ENCODE measurements at regions not wholly inside any gene's neighbourhood (a gene's known extent, or its start where the extent isn't known, plus 50 kb on each side); places are given as distances from the start of the nearest gene placed in this dataset.

- DNase-seq = no peak
Observed at GRCh38 chr2:71788186-71788525, 334.8 kb downstream of the DYSF start.

DNA sequence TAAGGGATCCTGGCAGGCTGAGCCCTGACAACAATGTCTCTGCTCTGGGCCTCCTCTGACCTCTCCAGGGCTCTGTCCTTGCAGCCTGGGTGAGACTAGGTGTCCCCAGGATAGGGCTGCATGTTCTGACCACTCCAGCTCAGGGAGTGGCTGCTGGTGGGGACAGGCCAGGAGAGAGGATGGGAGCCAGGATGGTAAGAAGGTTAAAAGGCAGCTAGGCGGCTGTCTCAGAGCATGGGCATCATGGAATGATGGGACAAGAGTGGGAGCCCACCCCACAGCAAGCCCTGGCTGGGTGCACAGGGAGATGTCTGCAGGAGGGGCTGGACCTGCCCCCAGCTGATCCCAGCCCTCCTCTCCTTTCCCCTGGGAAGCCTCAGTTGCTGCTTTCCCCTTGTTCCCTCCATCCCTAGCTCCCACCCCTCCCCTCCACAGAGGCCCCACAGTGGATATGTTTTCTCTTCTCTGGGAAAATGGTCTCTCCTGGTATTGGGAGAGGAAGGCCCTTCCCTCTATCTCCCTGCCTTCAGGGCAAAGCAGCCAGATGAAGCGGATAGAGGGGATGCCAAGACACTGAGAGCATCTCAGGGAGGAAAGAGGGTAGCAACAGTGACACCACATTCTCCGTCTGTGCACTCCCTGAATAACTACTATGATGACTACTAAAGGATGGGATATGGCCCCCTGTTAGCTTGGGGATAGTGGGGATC is 334.3 kb downstream of the DYSF start:
- DNase-seq = no peak

- no peak for DNase-seq
Observed at GRCh38 chr2:71787108-71787415, 333.7 kb downstream of the DYSF start.

GRCh38 chr2:71786291-71787107 is 333.1 kb downstream of the DYSF start:
- no peak for DNase-seq

DNA sequence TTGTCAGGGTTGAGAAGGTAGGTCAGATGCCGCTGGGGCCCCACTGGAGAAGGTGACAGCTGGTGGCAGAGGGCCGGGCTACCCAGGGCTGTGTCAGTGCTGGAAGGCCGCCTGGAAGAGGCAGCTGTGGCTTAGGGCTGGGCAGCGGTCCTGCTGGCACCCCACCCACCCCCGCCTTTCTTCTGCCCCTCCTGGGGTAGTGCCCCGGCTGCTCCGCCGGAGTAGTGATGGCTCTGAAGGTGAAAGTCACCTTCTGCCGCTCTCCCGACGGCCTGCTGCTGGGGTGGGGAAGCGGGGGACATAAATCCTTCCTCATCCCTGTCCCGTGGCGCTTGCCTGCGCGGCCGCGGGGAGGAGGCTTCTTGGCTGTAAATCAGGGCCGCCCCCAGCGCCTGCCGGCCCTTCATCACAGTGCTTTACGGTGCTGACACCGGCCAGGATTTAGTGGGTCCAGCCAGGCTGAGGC is 332.2 kb downstream of the DYSF start:
- no peak for DNase-seq

DNA sequence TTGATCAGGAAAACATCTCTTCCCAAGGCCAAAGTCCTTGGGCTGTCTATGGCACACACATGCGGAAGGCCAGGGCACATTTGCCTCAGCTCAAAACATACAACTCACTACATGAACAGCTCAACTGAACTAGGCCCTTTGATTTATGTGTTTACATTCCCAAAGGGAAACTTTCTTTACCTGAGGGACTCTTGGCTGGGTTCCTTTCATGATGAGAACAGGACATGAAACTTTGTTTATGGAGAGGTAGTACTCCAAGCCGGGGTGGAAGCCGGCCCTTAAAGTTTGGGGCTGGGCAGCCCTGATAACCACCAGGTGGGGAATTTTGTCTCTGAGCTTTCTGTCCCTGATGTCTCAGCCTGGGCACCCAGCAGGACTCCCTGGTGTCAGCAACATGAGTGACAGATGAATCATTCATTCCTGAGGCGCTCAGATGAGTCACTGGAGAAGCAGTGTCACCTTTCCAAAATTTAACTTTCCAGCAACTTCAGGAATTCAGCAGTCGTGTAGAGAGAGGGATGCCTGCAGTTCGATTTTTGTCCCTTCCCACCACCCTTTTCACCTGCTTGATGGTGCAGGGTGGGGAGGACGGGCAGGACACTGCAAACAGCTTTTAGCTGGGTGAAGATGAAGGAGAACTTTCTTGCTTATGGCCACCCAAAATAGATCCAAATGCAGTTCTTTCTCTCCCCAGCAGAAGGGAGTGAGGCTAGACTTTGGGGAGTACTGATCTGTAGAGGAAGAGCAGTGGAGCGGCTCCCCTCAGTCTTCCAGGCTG is 331.6 kb downstream of the DYSF start:
- DNase-seq = no peak

DNA sequence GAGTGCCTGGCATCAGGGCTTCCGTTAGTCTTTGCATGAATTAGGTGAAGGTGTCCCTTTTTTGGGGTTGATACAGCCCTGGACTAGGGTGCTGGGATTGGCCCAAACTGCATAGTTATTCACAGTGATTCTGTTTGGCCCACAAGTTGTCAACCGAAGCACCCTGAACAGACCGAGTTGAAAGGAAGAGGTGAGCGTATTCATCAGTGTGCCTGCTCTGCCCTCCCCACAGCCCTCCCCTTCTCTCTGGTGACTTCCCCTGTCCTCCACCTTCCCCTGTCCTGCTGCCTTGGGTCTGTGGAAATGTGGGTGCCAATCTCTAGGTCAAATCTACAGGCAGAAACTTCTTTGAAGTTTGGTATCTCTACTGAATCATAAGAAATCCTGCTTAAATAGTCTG is 330.5 kb downstream of the DYSF start:
- no peak for DNase-seq

DNA sequence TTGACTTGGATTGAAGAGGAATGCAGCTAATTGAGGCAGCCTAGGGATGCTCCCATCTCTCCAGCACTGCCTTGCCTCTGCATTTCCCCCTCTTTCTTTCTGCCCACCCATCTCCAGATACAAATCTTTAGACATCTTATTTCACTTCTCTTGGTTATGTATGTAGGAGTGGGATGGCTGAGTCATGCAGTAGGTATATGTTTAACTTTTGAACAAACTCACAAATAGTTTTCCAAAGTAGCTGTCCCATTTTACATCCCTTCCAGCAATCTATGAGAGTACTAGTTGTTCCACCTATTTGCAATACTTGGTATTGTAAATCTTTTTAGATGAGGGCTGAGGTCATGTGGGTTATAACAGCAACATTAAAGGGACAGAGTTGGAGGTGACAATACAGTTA is 329.9 kb downstream of the DYSF start:
- DNase-seq = no peak

- DNase-seq = no peak
Observed at GRCh38 chr2:71782323-71782722, 329.0 kb downstream of the DYSF start.

- no peak for DNase-seq
Observed at GRCh38 chr2:71781695-71782228, 328.4 kb downstream of the DYSF start.

GRCh38 chr2:71780162-71780561 is 326.8 kb downstream of the DYSF start:
- DNase-seq = no peak

GRCh38 chr2:71779774-71780105 is 326.4 kb downstream of the DYSF start:
- no peak for DNase-seq

DNA sequence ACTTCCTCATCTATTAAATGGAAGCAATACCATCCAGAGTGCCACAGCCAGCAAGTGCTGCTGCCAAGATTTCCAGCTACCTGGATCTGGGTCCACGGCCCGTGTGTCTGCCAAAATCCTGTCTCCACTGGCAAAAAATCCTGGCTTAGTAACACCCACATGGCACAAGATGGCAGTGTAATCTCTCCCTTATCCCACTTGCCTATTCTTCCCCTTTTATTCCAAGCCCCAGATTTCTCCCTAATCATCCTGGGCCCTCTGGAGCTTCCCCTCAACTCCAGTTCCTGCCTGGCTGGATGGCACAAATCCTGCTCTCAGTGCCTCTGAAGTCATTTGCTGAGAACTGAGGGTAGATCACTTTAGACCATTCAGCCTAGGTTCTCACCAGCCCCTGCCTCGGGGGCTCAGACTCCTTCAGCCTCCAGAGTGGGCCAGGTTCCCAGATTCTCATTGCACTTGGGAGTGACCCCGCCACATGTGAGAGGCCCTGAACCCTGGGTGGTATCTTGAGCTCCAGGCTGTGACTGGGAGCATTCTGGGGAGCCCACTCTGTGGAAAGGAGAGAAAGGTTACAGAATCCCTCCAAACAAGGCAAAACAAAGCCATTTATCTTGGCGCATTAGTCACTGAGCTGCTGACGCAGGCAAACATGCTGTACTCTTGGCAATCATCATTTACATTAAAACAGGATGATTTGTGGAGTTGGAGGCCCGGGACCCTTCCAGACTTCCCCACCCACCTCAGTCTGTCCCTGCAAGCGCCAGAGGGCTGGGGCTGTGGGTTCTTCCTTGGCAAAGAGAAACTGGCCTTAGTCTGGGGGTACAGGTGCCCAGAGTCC is 325.8 kb downstream of the DYSF start:
- no peak for DNase-seq

GRCh38 chr2:71778514-71778913 is 325.2 kb downstream of the DYSF start:
- DNase-seq = no peak

GRCh38 chr2:71777946-71778345 is 324.6 kb downstream of the DYSF start:
- no peak for DNase-seq

- no peak for DNase-seq
Observed at GRCh38 chr2:71776227-71776626, 322.9 kb downstream of the DYSF start.

GRCh38 chr2:71773218-71773617 is 319.9 kb downstream of the DYSF start:
- no peak for DNase-seq

GRCh38 chr2:71772510-71773172 is 319.3 kb downstream of the DYSF start:
- DNase-seq = no peak

GRCh38 chr2:71767663-71768062 is 314.3 kb downstream of the DYSF start:
- no peak for DNase-seq

DNA sequence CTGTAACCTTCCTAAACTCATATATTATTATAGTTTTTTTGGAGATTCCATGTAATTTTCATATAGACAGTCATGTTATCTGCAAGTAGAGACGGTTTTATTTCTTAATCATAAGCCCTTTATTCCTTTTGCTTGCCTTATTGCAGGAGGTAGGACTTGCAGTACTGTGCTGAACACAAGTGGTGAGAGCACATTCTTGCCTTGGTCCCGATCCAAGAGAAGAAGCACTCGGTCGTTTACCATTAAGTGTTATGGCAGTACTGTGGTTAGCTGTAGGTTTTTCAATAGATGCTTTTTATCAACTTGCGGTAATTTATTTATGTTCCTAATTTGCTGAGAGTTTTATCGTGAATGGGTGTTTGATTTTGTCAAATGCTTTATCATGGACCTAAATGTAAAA is 305.7 kb downstream of the DYSF start:
- DNase-seq = no peak

DNA sequence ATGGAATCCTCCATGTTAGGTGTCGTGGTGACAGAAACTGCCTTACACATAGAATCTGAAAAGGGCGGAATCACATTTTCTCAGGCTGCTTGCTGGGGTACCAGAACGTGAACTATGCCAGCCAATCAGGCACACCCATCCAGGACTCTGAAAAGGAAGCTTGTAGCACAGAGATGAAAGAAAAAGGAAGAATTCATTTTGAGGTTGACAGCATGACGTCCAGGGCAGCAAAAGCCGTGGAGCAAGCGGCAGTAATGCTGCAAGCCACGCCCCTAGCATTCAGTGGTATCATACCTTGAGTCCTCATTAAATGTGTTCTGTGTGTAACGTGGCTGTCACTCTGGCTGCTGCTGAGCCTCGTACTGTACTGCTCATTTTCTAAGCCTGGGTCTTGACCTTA is 304.0 kb downstream of the DYSF start:
- no peak for DNase-seq

DNA sequence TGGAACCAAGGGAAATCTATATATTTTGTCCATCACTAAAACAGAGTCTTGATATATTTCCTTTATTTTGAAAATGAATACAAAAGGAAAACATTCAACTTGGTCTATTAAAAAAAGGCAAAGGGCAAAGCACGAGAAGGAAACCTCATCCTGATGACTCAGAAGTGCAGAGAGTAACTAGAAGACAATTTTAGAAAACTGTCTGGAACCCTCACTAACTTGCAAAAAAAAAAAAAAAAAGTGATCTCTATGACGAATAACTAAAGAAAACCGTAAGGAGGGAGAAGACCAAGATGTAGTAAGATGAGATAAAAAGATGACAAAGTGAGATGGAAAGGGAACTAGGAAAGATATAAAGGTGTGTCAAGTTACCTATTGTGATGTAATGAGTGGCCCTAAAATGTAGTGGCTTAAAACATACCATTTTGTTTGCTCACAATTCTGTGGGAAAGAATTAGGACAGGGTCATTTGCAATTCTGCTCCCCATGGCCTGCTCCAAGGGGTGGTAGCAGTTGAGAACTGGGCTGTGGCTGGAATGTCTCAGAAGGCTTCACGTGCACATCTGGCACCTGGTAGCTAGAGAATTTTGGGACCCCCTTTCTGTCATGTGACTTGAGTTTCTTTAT is 303.0 kb downstream of the DYSF start:
- DNase-seq = no peak
